H1 (cell line): ENCODE measurements at regions not wholly inside any gene's neighbourhood (a gene's known extent, or its start where the extent isn't known, plus 50 kb on each side); places are given as distances from the start of the nearest gene placed in this dataset.

ENCODE experiments used
- CTCF ChIA-PET: fragments of 300-600 bp; sonication (Branson Sonifier 250); formaldehyde crosslinking; loops from one replicate; lab custom pipeline; 2021; ENCODE audit not compliant: partially characterized antibody; lab: Charles Lee
- POLR2A ChIA-PET: fragments of 300-600 bp; sonication (Branson Sonifier 250); formaldehyde crosslinking; loops from one replicate; lab custom pipeline; 2021; ENCODE audit warnings: inconsistent platforms; ENCODE audit not compliant: partially characterized antibody; lab: Charles Lee
- DNase-seq, 2 experiments: peaks; one replicate each; pipeline versions ENCODE4 v3.0.0 to v3.0.0-alpha.2; 2010 to 2022; ENCODE audit warnings: low spot score in 2 of 2, low read depth in 1 of 2, mixed read lengths in 1 of 2
- FAIRE-seq: peaks from 2 replicates; lab custom pipeline; 2011; peaks lifted over from hg19 to GRCh38; lab: Jason Lieb, UNC
- H2AFZ ChIP-seq: 2 replicates; pipeline ENCODE4 v1.8.1; 2012; ENCODE audit warnings: low read length, inconsistent platforms
- H2AK5ac ChIP-seq: 2 replicates; pipeline ENCODE4 v1.6.1; 2013; ENCODE audit warnings: low read depth, low read length
- H2BK120ac ChIP-seq: replicated peaks from 2 replicates; pipeline ENCODE3; 2013; ENCODE audit warnings: low read depth, low read length, inconsistent platforms
- H2BK12ac ChIP-seq: 2 replicates; pipeline ENCODE4 v1.6.1; 2013; ENCODE audit warnings: low read depth, low read length
- H2BK15ac ChIP-seq: 2 replicates; pipeline ENCODE4 v1.6.1; 2013; ENCODE audit warnings: low read length
- H2BK20ac ChIP-seq: 2 replicates; pipeline ENCODE4 v1.6.1; 2013; ENCODE audit warnings: low read length
- H2BK5ac ChIP-seq: 2 replicates; pipeline ENCODE4 v1.6.1; 2013; ENCODE audit warnings: low read depth, low read length
- H3K14ac ChIP-seq: 2 replicates; pipeline ENCODE4 v1.6.1; 2013; ENCODE audit warnings: inconsistent platforms; ENCODE audit not compliant: insufficient read length
- H3K18ac ChIP-seq: 2 replicates; pipeline ENCODE4 v1.6.1; 2013; ENCODE audit warnings: low read length; ENCODE audit errors: extremely low read depth
- H3K23ac ChIP-seq: 2 replicates; pipeline ENCODE4 v1.6.1; 2013; ENCODE audit warnings: inconsistent platforms; ENCODE audit not compliant: insufficient read length
- H3K23me2 ChIP-seq: 2 replicates; pipeline ENCODE4 v1.6.1; 2013; ENCODE audit warnings: low read depth, low read length
- H3K27ac ChIP-seq: 2 replicates; pipeline ENCODE4 v1.6.1; 2011; ENCODE audit warnings: low read depth, low read length, inconsistent platforms
- H3K27me3 ChIP-seq, 4 experiments: replicated peaks in 1 of 4; 1 replicate in 1 of 4; 2 replicates in 3 of 4; pipeline versions ENCODE4 v1.6.1 to v1.8.1; 2011 to 2013; ENCODE audit warnings: low read length in 3 of 4, mild to moderate bottlenecking in 3 of 4, inconsistent platforms in 2 of 4, mixed read lengths in 2 of 4, moderate library complexity in 1 of 4; ENCODE audit not compliant: control insufficient read depth in 3 of 4, insufficient read depth in 3 of 4; ENCODE audit errors: extremely low read depth in 1 of 4
- H3K36me3 ChIP-seq, 4 experiments: 2 replicates each; pipeline versions ENCODE4 v1.6.1 to v1.8.1; 2011 to 2013; ENCODE audit warnings: mild to moderate bottlenecking in 4 of 4, low read length in 3 of 4, moderate library complexity in 2 of 4, control low read depth in 1 of 4, inconsistent platforms in 1 of 4; ENCODE audit not compliant: insufficient read depth in 4 of 4, control insufficient read depth in 2 of 4
- H3K4ac ChIP-seq: replicated peaks from 2 replicates; pipeline ENCODE3; 2013; ENCODE audit warnings: low read length, low read depth, mixed read lengths, inconsistent platforms; ENCODE audit not compliant: insufficient read length
- H3K4me1 ChIP-seq, 4 experiments: replicated peaks in 1 of 4; 1 replicate in 1 of 4; 2 replicates in 3 of 4; pipeline versions ENCODE4 v1.6.1 to v1.8.1; 2011 to 2013; ENCODE audit warnings: low read length in 3 of 4, inconsistent platforms in 2 of 4, mixed read lengths in 1 of 4; ENCODE audit not compliant: insufficient read depth in 4 of 4, control insufficient read depth in 3 of 4
- H3K4me2 ChIP-seq, 2 experiments: 2 replicates each; pipeline versions ENCODE4 v1.6.1 to v1.8.1; 2011 to 2013; ENCODE audit warnings: low read depth in 2 of 2, low read length in 2 of 2, control low read depth in 1 of 2, inconsistent platforms in 1 of 2, mild to moderate bottlenecking in 1 of 2; ENCODE audit not compliant: insufficient read depth in 1 of 2
- H3K4me3 ChIP-seq, 4 experiments: fragments of 200-600, 300-600 bp in 1 of 4; sonication (generic), shearing (Covaris generic), sonication (Bioruptor Twin) in 1 of 4; 2 replicates each; pipeline versions ENCODE4 v1.5.1 to v1.8.1; 2011 to 2016; ENCODE audit warnings: low read length in 4 of 4, low read depth in 3 of 4, control low read depth in 2 of 4, inconsistent platforms in 2 of 4, mild to moderate bottlenecking in 2 of 4, mixed read lengths in 1 of 4, moderate library complexity in 1 of 4; ENCODE audit not compliant: insufficient read depth in 2 of 4; ENCODE audit errors: extremely low read depth in 1 of 4
- H3K56ac ChIP-seq: replicated peaks from 2 replicates; pipeline ENCODE3; 2013; ENCODE audit warnings: low read depth, mild to moderate bottlenecking, mixed read lengths, low read length, inconsistent platforms; ENCODE audit not compliant: insufficient read length
- H3K79me1 ChIP-seq: 2 replicates; pipeline ENCODE4 v1.6.1; 2013; ENCODE audit warnings: low read depth, low read length, control low read depth
- H3K79me2 ChIP-seq, 2 experiments: 2 replicates each; pipeline versions ENCODE4 v1.6.1 to v1.8.1; 2012 to 2013; ENCODE audit warnings: low read length in 2 of 2, mild to moderate bottlenecking in 2 of 2, inconsistent platforms in 1 of 2; ENCODE audit not compliant: insufficient read depth in 2 of 2, control insufficient read depth in 1 of 2
- H3K9ac ChIP-seq, 4 experiments: replicated peaks in 1 of 4; 1 replicate in 1 of 4; 2 replicates in 3 of 4; pipeline versions ENCODE4 v1.6.1 to v1.8.1; 2011 to 2013; ENCODE audit warnings: low read depth in 3 of 4, low read length in 3 of 4, control low read depth in 2 of 4, mild to moderate bottlenecking in 2 of 4, moderate library complexity in 2 of 4, inconsistent platforms in 1 of 4; ENCODE audit errors: extremely low read depth in 1 of 4
- H3K9me3 ChIP-seq, 2 experiments: 2 replicates each; pipeline versions ENCODE4 v1.6.1 to v1.8.1; 2012 to 2013; ENCODE audit warnings: mild to moderate bottlenecking in 2 of 2, moderate library complexity in 2 of 2, control low read depth in 1 of 2, inconsistent platforms in 1 of 2, low read depth in 1 of 2, low read length in 1 of 2, mixed read lengths in 1 of 2; ENCODE audit not compliant: insufficient read depth in 2 of 2
- H4K20me1 ChIP-seq, 2 experiments: replicated peaks in 1 of 2; 2 replicates each; pipeline versions ENCODE3 to v1.8.1; 2011 to 2013; ENCODE audit warnings: inconsistent platforms in 2 of 2, low read length in 2 of 2, mild to moderate bottlenecking in 1 of 2; ENCODE audit not compliant: insufficient read depth in 2 of 2, control insufficient read depth in 1 of 2
- H4K5ac ChIP-seq: 2 replicates; pipeline ENCODE4 v1.6.1; 2013; ENCODE audit warnings: low read length, low read depth, mixed read lengths, inconsistent platforms; ENCODE audit not compliant: insufficient read length
- H4K8ac ChIP-seq: 2 replicates; pipeline ENCODE4 v1.8.0; 2013; ENCODE audit warnings: mild to moderate bottlenecking, moderate library complexity, low read length, inconsistent platforms; ENCODE audit not compliant: insufficient read depth; ENCODE audit errors: extremely low read depth
- H4K91ac ChIP-seq: replicated peaks from 2 replicates; pipeline ENCODE3; 2013; ENCODE audit warnings: low read length, mixed read lengths, inconsistent platforms; ENCODE audit not compliant: insufficient read length
- BACH1 ChIP-seq: IDR thresholded peaks from 2 replicates; pipeline ENCODE4 v1.6.1; 2012; ENCODE audit warnings: low read length, improper control_type of control experiment
- CBX5 ChIP-seq: fragments of 300-800, 300-1000 bp; sonication (generic); IDR thresholded peaks from 2 replicates; pipeline ENCODE4 v1.7.1; 2016; ENCODE audit warnings: antibody characterized with exemption, low read length, low read depth
- CEBPB ChIP-seq: IDR thresholded peaks from 2 replicates; pipeline ENCODE4 v1.6.1; 2012; ENCODE audit warnings: low read depth, low read length
- EGR1 ChIP-seq: IDR thresholded peaks from 2 replicates; pipeline ENCODE4 v1.6.1; 2011; ENCODE audit warnings: low read depth, low read length, borderline replicate concordance
- NANOG ChIP-seq: IDR thresholded peaks from 2 replicates; pipeline ENCODE4 v1.6.1; 2011; ENCODE audit warnings: low read length, low read depth, mild to moderate bottlenecking, inconsistent platforms; ENCODE audit not compliant: insufficient read depth, poor library complexity, severe bottlenecking
- NRF1 ChIP-seq: IDR thresholded peaks from 2 replicates; pipeline ENCODE4 v1.6.1; 2011; ENCODE audit warnings: mild to moderate bottlenecking, low read depth, low read length, improper control_type of control experiment
- RAD21 ChIP-seq, 2 experiments: IDR thresholded peaks in 1 of 2; conservative IDR thresholded peaks in 1 of 2; 2 replicates each; pipeline ENCODE4 v1.6.1; 2011; ENCODE audit warnings: low read depth in 2 of 2, low read length in 2 of 2, improper control_type of control experiment in 1 of 2, inconsistent platforms in 1 of 2, mild to moderate bottlenecking in 1 of 2, moderate library complexity in 1 of 2
- RFX5 ChIP-seq: IDR thresholded peaks from 2 replicates; pipeline ENCODE4 v1.6.1; 2011; ENCODE audit warnings: low read depth, low read length, improper control_type of control experiment, borderline replicate concordance
- SP4 ChIP-seq: IDR thresholded peaks from 2 replicates; pipeline ENCODE4 v1.6.1; 2012; ENCODE audit warnings: low read length, inconsistent platforms
- TCF12 ChIP-seq: IDR thresholded peaks from 2 replicates; pipeline ENCODE4 v1.6.1; 2011; ENCODE audit warnings: low read depth, mild to moderate bottlenecking, low read length
- TEAD4 ChIP-seq: IDR thresholded peaks from 2 replicates; pipeline ENCODE4 v1.6.1; 2012; ENCODE audit warnings: low read depth, low read length, inconsistent platforms, mixed read lengths
- WGBS, 2 experiments: shearing (Covaris generic) in 1 of 2; methylation state at CpG; one replicate each; pipeline versions ENCODE4 v1.1.6 to v1.1.7; 2013 to 2015; ENCODE audit warnings: low lambda C conversion rate in 2 of 2, mixed read lengths in 2 of 2, inconsistent platforms in 1 of 2, low coverage in 1 of 2, missing lambda C conversion rate in 1 of 2; ENCODE audit not compliant: insufficient replicate concordance in 2 of 2, insufficient coverage in 1 of 2, insufficient read length in 1 of 2; ENCODE audit errors: extremely low coverage in 1 of 2, missing lambda C conversion rate in 1 of 2; 5-methylcytosine and 5-hydroxymethylcytosine counted together

DNA sequence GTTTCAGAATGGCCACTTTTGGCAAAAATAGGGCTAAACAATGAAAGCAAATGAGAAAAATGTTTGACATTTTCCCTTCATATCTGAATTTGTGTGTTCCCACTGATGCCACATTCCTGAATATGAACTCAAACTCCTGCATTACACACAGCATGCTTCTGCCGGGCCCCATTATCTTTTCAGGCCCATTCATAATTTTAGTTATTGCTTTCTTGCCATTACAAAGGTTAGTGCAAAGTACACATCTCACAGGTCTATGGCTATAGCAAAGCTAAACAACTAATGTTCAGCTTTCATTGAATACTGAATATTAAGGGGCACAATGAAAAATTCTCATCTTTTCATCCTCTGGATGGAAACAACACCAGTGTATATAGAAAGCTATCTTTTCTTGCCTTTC, 568.9 kb upstream of the ZNF608 start:
- no peak overlapping the region for H2AK5ac ChIP-seq
- peaks cover 0 to 3% (median 1%) of the 10 kb centered on the region in 4 experiments; a peak in 4 of 7 replicates for H3K4me1 ChIP-seq
- H2BK15ac ChIP-seq: no peak overlapping the region
- WGBS, 2 experiments: 86% methylated on average over 1 of the region's 1 CpG; no CpG with 5 or more reads in 1 of the 2 experiments
- no peak for FAIRE-seq
- H3K4me3 ChIP-seq: no peak overlapping the region
- H2AFZ ChIP-seq: no peak overlapping the region
- H2BK5ac ChIP-seq: no peak overlapping the region
- POLR2A ChIA-PET: no interaction called here
- H4K91ac ChIP-seq: no peak overlapping the region
- H3K79me2 ChIP-seq: no peaks in the 10 kb centered on the region
- no peaks in the 10 kb centered on the region for H4K20me1 ChIP-seq
- no peak overlapping the region for H3K27ac ChIP-seq
- no peak overlapping the region for H3K23ac ChIP-seq
- no peak overlapping the region for H3K18ac ChIP-seq
- DNase-seq: no peak
- CTCF ChIA-PET: no interaction called here
- H2BK20ac ChIP-seq: no peak overlapping the region
- H3K23me2 ChIP-seq: no peaks in the 10 kb centered on the region
- peaks cover 0 to 3% (median 1%) of the 10 kb centered on the region in 4 experiments; a peak in 2 of 8 replicates for H3K36me3 ChIP-seq
- no peak overlapping the region for H3K9ac ChIP-seq
- H4K5ac ChIP-seq: no peak overlapping the region
- H3K79me1 ChIP-seq: no peaks in the 10 kb centered on the region
- H3K56ac ChIP-seq: no peak overlapping the region
- no peak overlapping the region for H3K14ac ChIP-seq
- H2BK120ac ChIP-seq: no peak overlapping the region
- H2BK12ac ChIP-seq: no peak overlapping the region
- H4K8ac ChIP-seq: no peak overlapping the region
- H3K27me3 ChIP-seq: no peaks in the 10 kb centered on the region
- H3K9me3 ChIP-seq: peaks cover 11 to 17% of the 10 kb centered on the region in 2 experiments
- H3K4me2 ChIP-seq: no peak overlapping the region
- H3K4ac ChIP-seq: no peak overlapping the region
- no peak for TF ChIP-seq RFX5
- no peak for TF ChIP-seq TCF12
- TF ChIP-seq NRF1: no peak
- TF ChIP-seq SP4: no peak
- no peak for TF ChIP-seq TEAD4
- TF ChIP-seq BACH1: no peak
- TF ChIP-seq CEBPB: no peak
- no peak for TF ChIP-seq CBX5
- no peak for TF ChIP-seq EGR1
- TF ChIP-seq RAD21 (IDR thresholded peaks at IDR 0.05 in 1 of 2, conservative IDR thresholded peaks at IDR 0.05 in 1 of 2; ENCODE audit: low read depth in 2 of 2, low read length in 2 of 2): no peak
- no peak for TF ChIP-seq NANOG
